WI38 (cell line): ENCODE measurements at regions not wholly inside any gene's neighbourhood (a gene's known extent, or its start where the extent isn't known, plus 50 kb on each side); places are given as distances from the start of the nearest gene placed in this dataset.

Experiments
- H3K4me3 ChIP-seq: 2 replicates; pipeline ENCODE4 v1.5.1; 2011; ENCODE audit warnings: low read depth, mild to moderate bottlenecking, control low read depth, low read length
- CTCF ChIP-seq: IDR thresholded peaks from 2 replicates; pipeline ENCODE4 v1.5.1; 2012; ENCODE audit warnings: low read depth, mild to moderate bottlenecking, control low read depth, low read length

DNA sequence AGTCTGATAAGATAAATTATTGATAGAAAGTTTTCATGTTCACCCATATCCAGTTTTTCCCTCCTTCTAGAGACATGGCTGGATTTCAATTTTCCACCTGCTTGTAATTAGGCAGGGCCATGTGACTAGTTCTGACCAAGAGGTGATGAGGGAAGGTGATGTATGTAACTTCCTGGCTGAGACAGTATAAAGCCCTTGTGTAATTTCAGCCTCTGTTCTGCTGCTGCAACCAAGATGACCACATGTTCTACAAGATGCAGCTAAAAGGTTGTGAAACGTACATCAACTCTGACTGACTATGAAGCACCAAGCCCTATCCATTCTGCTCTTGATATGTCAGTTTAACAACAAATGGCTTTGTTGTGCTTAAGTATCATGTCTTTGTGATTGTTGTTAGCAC, 376.5 kb upstream of the DAB2 start:
- no peak for TF ChIP-seq CTCF
- no peak overlapping the region for H3K4me3 ChIP-seq

DNA sequence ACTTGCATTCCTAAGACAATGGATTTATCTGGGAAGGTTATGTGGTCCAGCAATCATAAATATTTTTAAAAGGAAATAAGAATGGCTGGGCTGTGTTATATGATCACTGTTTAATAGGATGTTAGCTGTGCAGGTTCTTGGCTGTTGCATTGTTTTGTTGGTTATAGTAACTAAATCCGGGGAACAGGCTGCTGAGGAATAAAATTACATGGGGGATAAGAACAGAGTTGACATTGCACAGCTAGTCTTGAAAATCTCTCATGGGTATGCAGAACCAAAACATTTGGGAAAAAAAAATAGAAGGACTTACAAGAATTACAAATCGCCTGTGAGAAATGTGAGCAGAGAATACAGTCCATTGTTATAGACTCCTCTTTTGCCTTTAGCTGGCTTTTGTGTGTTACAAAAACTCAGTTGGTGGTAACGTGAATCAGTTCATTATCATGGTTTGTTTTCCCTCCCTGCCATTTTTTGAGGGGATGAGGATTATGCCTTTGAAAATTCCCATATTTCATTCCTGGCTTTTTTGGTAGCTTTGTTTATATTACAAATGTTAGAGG, 375.3 kb upstream of the DAB2 start:
- H3K4me3 ChIP-seq, result no peak overlapping the region

GRCh38 chr5:39799242-39799641, 374.5 kb upstream of the DAB2 start:
- TF ChIP-seq CTCF, result no peak
- H3K4me3 ChIP-seq, result no peak overlapping the region

More for the DNA sequence above, 375.3 kb upstream of the DAB2 start:
- no peak for TF ChIP-seq CTCF

DNA sequence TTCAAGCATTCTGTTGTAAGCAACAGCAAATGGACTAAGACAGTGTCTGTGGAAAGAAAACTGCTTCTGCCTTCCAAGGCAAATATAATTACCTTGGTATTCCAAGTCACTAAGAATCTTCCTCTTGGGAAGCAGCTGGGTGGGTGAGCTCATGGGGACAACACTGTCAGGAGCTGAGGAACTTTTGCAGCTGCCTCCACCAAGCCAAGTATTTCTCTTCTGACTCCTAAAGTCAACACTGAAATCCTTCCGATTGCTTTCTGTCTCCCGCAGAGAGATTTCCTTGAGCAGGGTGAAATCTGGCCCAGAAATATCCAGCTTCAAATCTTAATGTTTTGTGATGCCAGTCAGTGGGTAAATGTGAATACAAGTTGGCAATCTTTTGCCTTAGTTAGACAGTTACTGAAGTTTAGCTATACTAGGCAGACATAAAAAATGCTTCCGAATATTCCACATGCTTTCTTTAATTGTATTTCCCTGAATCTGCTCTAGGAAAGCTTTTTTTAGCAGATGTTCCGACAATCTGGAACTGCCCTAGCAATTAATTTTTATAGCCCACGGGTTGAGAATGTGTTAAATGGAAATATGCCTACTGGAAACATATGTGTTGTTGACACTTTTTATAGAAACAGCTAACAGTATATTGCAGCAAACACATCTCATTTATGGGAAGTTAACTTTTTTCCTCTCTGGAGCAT, 369.9 kb upstream of the DAB2 start:
- TF ChIP-seq CTCF, result no peak
- no peak overlapping the region for H3K4me3 ChIP-seq

GRCh38 chr5:39785410-39785809, 360.6 kb upstream of the DAB2 start:
- H3K4me3 ChIP-seq, result no peak overlapping the region
- no peak for TF ChIP-seq CTCF

DNA sequence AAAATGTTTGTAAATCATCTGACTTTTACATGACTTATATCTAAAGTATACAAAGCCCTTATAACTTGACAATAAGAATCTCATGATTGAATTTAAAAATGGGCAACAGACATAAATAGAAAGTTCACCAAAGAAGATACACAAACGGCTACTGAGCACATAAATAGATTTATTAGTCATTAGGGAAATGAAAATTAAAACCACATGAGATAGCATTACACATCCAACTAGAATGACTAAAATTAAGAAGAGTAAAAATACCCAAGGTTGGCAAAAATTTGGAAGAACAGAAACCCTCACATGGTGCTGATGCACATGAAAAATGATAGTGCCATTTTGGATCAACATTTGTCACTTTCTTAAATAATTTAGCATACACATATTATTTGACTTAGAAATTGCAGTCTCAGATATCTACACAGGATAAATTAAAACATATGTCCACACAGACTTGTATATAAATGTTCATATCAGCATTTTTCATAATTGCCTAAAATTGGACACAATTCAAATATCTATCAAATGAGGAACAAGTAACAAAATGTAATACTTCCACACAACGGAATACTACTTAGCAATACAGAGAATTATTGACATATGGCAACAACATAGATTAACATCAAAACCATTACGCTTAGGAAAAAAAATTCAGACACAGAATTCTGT, 359.1 kb upstream of the DAB2 start:
- H3K4me3 ChIP-seq, result no peak overlapping the region
- no peak for TF ChIP-seq CTCF

DNA sequence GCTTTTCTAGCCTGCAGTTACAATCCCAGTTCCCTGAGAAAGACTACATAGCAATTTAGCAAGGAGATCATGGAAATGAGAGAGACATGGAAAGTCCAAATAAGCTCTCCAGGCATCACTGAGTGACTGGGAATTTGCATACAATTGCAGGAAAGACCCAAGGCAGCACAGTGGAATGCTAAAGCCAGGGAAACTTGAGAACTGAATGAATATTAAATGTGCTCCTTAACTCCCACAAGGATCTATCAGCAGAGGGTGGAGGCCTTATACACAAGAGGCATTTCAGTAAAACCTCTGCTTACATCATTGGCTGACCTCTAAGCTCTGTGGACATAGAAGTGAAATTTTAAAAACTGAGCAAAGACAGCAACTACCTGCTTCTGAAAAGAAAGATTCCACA, 355.6 kb upstream of the DAB2 start:
- no peak for TF ChIP-seq CTCF

More for the DNA sequence above, 355.6 kb upstream of the DAB2 start:
- no peak overlapping the region for H3K4me3 ChIP-seq
